Endodermal cell (in vitro differentiated cells): ENCODE measurements at regions not wholly inside any gene's neighbourhood (a gene's known extent, or its start where the extent isn't known, plus 50 kb on each side); places are given as distances from the start of the nearest gene placed in this dataset.
"Not testable (repeated sequence)": the region's sequence is repeated elsewhere in the genome, so short reads cannot be mapped to it uniquely, and the experiment has no call there.

Experiments used
- DNase-seq: peaks from one replicate; pipeline ENCODE4 v3.0.0-alpha.2; 2017
- H3K27ac ChIP-seq: 2 replicates; pipeline ENCODE4 v1.5.1; 2013; ENCODE audit warnings: mild to moderate bottlenecking, low read depth, low read length, moderate library complexity
- H3K27me3 ChIP-seq: 2 replicates; pipeline ENCODE4 v1.6.1; 2013; ENCODE audit warnings: mild to moderate bottlenecking, low read length, moderate library complexity; ENCODE audit not compliant: insufficient read depth, control insufficient read depth, poor library complexity, severe bottlenecking
- H3K36me3 ChIP-seq: 2 replicates; pipeline ENCODE4 v1.7.0; 2013; ENCODE audit warnings: mild to moderate bottlenecking, low read length, moderate library complexity; ENCODE audit not compliant: control insufficient read depth, insufficient read depth
- H3K4me1 ChIP-seq: one replicate; pipeline ENCODE4 v1.7.0; 2013; ENCODE audit warnings: low read length; ENCODE audit not compliant: control insufficient read depth, insufficient read depth
- H3K4me3 ChIP-seq: 2 replicates; pipeline ENCODE4 v1.5.1; 2013; ENCODE audit warnings: mild to moderate bottlenecking, low read length, moderate library complexity
- H3K9ac ChIP-seq: 2 replicates; pipeline ENCODE4 v1.6.1; 2013; ENCODE audit warnings: mild to moderate bottlenecking, low read length, moderate library complexity; ENCODE audit not compliant: poor library complexity, severe bottlenecking; ENCODE audit errors: extremely low read depth
- H3K9me3 ChIP-seq: 2 replicates; pipeline ENCODE4 v1.6.1; 2013; ENCODE audit warnings: mild to moderate bottlenecking, low read length, moderate library complexity; ENCODE audit not compliant: control insufficient read depth
- H3K27ac Mint-ChIP-seq: 2 replicates; pipeline ENCODE4 v1.8.0; 2020; ENCODE audit warnings: mixed read lengths
- H3K27me3 Mint-ChIP-seq: 2 replicates; pipeline ENCODE4 v1.8.0; 2021; ENCODE audit warnings: mild to moderate bottlenecking, mixed read lengths; ENCODE audit not compliant: insufficient read depth
- H3K36me3 Mint-ChIP-seq: 2 replicates; pipeline ENCODE4 v1.8.0; 2020; ENCODE audit warnings: low read depth, mixed read lengths
- H3K4me1 Mint-ChIP-seq: 2 replicates; pipeline ENCODE4 v1.8.0; 2020; ENCODE audit warnings: mixed read lengths
- H3K4me3 Mint-ChIP-seq: 2 replicates; pipeline ENCODE4 v1.8.0; 2020; ENCODE audit warnings: mild to moderate bottlenecking, moderate library complexity, mixed read lengths
- H3K9me3 Mint-ChIP-seq: 2 replicates; pipeline ENCODE4 v1.8.0; 2020; ENCODE audit warnings: mild to moderate bottlenecking, mixed read lengths
- WGBS, 2 experiments: methylation state at CpG; one replicate each; pipeline versions ENCODE4 v1.1.5 to v1.1.7; 2013; ENCODE audit warnings: missing lambda C conversion rate in 2 of 2, mixed read lengths in 1 of 2; ENCODE audit not compliant: insufficient coverage in 1 of 2, insufficient read length in 1 of 2; 5-methylcytosine and 5-hydroxymethylcytosine counted together

DNA sequence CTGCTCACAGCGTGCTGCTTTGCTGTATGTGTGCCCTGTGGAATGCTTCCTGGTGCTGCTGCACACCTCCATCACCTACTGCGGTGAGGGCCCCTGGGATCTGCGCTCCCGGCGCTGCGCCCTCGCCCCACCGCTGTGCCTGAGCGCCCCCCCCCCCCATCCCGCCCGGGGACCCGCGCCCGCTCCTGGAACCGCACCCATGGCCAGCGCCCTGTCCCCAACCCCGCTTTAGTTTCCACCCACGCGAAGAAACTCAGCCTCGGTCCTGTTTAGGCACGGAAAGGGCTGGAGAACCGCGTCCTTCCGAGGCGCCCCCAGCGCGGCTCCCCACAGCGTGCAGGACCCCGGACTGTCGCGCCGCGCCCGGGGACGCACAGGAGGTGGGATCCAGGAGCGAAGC is 265.5 kb downstream of the POTEB3 start:
- H3K4me3 ChIP-seq, H3K36me3 Mint-ChIP-seq, H3K27ac ChIP-seq, H3K4me1 Mint-ChIP-seq, H3K9ac ChIP-seq, H3K4me1 ChIP-seq, H3K36me3 ChIP-seq, H3K9me3 Mint-ChIP-seq, H3K9me3 ChIP-seq, H3K27ac Mint-ChIP-seq, H3K27me3 ChIP-seq, H3K27me3 Mint-ChIP-seq, DNase-seq, H3K4me3 Mint-ChIP-seq: not testable (repeated sequence)
- no CpG with 5 or more reads among the region's 36 CpGs for WGBS, 2 experiments

DNA sequence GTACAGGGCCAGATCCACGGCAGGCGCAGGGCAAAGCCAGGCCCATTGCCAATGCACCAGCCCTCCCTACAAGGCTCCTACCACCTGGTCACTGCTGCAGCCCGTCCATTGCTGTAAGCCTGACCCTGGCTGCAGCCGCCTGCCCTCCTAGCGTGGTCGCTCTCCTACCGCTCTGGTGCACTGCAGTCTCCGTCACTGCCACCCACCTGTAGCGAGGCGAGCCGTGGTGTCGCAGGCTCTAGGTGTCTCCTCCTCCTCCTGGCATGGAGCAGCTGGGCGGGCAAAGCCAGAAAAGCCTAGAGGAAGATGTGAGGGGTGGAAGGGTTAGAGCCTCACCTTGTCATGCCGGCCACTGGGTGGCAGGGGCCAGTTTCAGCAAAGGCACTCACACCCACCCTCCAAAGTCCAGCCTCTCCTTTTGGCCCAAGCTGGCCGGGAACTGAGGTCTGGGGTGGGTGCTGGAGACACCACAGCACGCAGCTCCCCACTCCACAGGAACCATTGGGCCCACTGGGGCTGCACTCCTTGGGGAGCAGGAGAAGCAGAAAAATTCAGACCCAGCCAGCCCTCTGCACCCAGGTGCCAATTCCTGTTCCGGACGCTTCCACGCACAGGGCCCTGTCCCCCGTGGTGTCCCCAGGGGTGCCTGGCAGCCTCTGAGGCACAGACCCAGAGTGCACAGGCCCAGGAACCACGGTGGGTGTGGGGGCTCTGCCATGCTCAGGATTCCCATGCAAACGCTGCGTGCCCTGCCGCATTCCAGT is 285.3 kb upstream of the POTEB2 start:
- H3K27ac Mint-ChIP-seq, H3K4me3 Mint-ChIP-seq, H3K4me1 Mint-ChIP-seq, H3K4me1 ChIP-seq, H3K9me3 ChIP-seq, H3K27ac ChIP-seq, H3K36me3 ChIP-seq, H3K27me3 ChIP-seq, H3K36me3 Mint-ChIP-seq, H3K27me3 Mint-ChIP-seq, DNase-seq, H3K4me3 ChIP-seq, H3K9ac ChIP-seq, H3K9me3 Mint-ChIP-seq: not testable (repeated sequence)
- 80% methylated on average over 1 of the region's 24 CpGs; no CpG with 5 or more reads in 1 of the 2 experiments for WGBS, 2 experiments

DNA sequence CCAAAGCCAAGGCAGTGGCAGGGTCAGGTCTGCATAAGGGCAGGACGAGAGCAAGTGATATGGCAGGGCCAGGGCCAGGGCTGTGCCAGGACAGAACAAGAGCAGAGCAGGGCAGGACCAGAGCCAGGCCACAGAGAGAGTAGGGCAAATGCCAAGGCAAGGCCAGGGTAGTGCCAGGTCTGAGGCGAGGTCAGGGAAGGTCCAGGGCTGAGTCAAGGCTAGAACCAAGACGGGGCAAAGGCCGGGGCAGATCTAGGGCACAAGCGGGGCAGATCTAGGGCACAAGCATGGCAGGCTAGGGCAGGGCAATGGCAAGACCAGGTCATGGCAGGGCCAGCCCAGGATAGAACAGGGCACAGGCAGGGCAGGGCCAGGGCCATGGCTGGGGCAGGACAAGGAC is 282.0 kb upstream of the POTEB2 start:
- DNase-seq, H3K27ac Mint-ChIP-seq: not testable (repeated sequence)

DNA sequence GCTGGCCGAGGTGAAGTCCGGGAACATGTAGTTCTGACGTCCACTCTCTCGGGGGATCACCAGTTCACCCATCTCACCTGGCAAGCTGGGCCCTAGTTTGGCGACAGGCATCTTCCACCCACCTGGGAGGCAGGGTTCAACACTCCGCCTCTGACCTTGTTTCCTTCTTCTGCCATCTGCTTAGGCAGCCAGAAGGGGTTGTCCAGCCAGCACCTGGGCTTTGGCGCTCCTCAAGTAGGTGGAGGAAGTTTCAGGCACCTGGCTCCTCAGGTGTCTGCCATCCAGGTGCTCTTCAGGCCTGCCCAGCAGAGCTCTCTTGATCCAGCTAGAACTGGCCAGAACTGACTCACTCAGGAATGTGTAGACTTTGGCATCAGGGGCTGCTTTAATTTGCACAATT is 267.8 kb upstream of the POTEB2 start:
- H3K9ac ChIP-seq, H3K4me3 ChIP-seq, H3K4me1 Mint-ChIP-seq, H3K27ac ChIP-seq, H3K9me3 ChIP-seq, DNase-seq, H3K4me3 Mint-ChIP-seq, H3K27me3 ChIP-seq, H3K36me3 ChIP-seq, H3K4me1 ChIP-seq, H3K27me3 Mint-ChIP-seq, H3K27ac Mint-ChIP-seq, H3K9me3 Mint-ChIP-seq, H3K36me3 Mint-ChIP-seq: not testable (repeated sequence)
- no CpG with 5 or more reads among the region's 7 CpGs for WGBS, 2 experiments

More for the DNA sequence above, 282.0 kb upstream of the POTEB2 start:
- H3K36me3 Mint-ChIP-seq, H3K27me3 ChIP-seq, H3K9ac ChIP-seq, H3K9me3 ChIP-seq, H3K27me3 Mint-ChIP-seq, H3K4me3 Mint-ChIP-seq, H3K36me3 ChIP-seq, H3K4me3 ChIP-seq, H3K9me3 Mint-ChIP-seq, H3K4me1 ChIP-seq, H3K4me1 Mint-ChIP-seq, H3K27ac ChIP-seq: not testable (repeated sequence)
- WGBS, 2 experiments = 93% methylated on average over 3 of the region's 5 CpGs; no CpG with 5 or more reads in 1 of the 2 experiments

DNA sequence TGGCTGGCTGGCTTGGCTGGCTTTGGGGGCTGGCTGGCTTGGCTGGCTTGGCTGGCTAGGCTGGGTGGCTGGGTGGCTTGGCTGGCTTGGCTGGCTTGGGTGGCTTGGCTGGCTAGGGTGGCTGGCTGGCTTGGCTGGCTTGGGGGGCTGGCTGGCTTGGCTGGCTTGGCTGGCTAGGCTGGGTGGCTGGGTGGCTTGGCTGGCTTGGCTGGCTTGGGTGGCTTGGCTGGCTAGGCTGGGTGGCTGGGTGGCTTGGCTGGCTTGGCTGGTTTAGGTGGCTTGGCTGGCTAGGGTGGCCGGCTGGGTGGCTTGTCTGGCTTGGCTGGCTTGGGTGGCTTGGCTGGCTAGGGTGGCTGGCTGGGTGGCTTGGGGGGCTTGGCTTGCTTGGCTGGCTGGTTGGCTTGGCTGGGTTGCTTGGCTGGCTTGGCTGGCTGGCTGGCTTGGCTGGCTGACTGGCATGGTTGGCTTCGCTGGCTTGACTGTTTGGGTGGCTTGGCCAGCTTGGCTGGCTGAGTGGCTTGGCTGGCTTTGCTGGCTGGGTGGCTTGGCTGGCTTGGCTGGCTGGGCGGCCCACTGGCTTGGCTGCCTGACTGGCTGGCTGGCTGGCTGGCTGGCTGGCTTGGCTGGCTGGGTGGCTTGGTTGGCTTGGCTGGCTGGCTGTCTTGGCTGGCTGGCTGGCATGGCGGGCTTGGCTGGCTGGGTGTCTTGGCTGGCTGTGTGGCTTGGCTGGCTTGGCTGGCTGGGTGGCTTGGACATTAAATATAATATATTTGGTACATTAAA is 246.3 kb upstream of the POTEB2 start:
- H3K9me3 Mint-ChIP-seq = not testable (repeated sequence)
- DNase-seq = peak; percentile 33
- no CpG with 5 or more reads among the region's 4 CpGs for WGBS, 2 experiments

DNA sequence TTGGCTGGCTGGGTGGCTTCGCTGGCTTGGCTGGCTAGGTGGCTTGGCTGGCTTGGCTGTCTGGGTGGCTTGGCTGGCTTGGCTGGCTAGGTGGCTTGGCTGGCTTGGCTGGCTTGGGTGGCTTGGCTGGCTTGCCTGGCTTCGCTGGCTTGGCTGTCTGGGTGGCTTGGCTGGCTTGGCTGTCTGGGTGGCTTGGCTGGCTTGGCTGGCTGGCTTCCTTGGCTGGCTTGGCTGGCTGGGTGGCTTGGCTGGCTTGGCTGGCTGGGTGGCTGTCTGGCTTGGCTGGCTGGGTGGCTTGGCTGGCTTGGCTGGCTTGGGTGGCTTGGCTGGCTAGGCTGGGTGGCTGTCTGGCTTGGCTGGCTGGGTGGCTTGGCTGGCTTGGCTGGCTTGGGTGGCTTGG is 245.7 kb upstream of the POTEB2 start:
- H3K9me3 Mint-ChIP-seq, H3K4me3 ChIP-seq, H3K9me3 ChIP-seq, H3K9ac ChIP-seq, H3K36me3 ChIP-seq, H3K4me1 ChIP-seq, H3K27me3 ChIP-seq, H3K27ac Mint-ChIP-seq, H3K4me3 Mint-ChIP-seq, H3K27me3 Mint-ChIP-seq, H3K36me3 Mint-ChIP-seq, H3K4me1 Mint-ChIP-seq, H3K27ac ChIP-seq: not testable (repeated sequence)
- peak; percentile 43 for DNase-seq
- 29 to 73% methylated on average over 1 to 2 of the region's 2 CpGs for WGBS, 2 experiments

More for the DNA sequence above, 246.3 kb upstream of the POTEB2 start:
- not testable (repeated sequence) for H3K27ac ChIP-seq, H3K36me3 Mint-ChIP-seq, H3K27ac Mint-ChIP-seq, H3K27me3 Mint-ChIP-seq, H3K4me1 Mint-ChIP-seq, H3K4me3 ChIP-seq, H3K9ac ChIP-seq, H3K27me3 ChIP-seq, H3K9me3 ChIP-seq, H3K36me3 ChIP-seq, H3K4me1 ChIP-seq, H3K4me3 Mint-ChIP-seq

DNA sequence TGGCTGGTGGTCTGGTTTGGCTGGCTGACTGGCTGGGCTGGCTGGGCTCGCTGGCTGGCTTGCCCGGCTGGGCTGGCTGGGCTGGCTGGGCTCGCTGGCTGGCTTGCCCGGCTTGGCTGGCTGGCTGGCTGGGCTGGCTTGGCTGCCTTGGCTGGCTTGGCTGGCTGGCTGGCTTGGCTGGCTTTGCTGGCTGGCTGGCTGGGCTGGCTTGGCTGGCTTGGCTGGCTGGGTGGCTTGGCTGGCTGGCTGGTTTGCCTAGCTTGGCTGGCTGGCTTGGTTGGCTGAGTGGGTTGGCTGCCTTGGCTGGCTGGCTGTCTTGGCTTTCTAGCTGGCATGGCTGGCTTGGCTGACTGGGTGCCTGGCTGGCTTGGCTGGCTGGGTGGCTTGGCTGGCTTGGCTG is 245.1 kb upstream of the POTEB2 start:
- not testable (repeated sequence) for H3K4me3 Mint-ChIP-seq, H3K27ac Mint-ChIP-seq, H3K4me1 ChIP-seq, H3K4me3 ChIP-seq, H3K36me3 ChIP-seq, H3K27me3 Mint-ChIP-seq, H3K9me3 Mint-ChIP-seq, DNase-seq, H3K9ac ChIP-seq, H3K27ac ChIP-seq, H3K27me3 ChIP-seq, H3K9me3 ChIP-seq, H3K36me3 Mint-ChIP-seq, H3K4me1 Mint-ChIP-seq
- no CpG with 5 or more reads among the region's 4 CpGs for WGBS, 2 experiments
